ENCODE measurements at regions not wholly inside any gene's neighbourhood (a gene's known extent, or its start where the extent isn't known, plus 50 kb on each side); places are given as distances from the start of the nearest gene placed in this dataset.

DNA sequence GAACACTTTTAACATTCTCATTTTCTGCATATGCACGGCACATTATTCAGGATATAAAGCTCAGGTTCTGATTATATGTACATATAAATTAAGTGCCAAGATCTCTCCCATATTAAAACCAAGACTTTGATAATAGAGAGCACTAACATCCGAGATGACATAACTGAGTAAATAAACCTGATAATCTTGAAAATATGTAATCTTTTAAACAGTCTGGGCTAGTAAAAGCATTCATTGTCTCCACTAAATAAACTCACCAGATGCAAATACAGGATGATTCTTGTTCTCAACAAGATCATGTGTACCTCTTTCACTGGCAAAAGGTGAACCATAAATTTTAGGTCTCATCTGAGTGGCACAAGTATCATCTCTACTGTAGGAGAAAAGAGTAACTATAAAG is 942.2 kb downstream of the TRAM1L1 start:
- TF ChIP-seq, protein P1, sequence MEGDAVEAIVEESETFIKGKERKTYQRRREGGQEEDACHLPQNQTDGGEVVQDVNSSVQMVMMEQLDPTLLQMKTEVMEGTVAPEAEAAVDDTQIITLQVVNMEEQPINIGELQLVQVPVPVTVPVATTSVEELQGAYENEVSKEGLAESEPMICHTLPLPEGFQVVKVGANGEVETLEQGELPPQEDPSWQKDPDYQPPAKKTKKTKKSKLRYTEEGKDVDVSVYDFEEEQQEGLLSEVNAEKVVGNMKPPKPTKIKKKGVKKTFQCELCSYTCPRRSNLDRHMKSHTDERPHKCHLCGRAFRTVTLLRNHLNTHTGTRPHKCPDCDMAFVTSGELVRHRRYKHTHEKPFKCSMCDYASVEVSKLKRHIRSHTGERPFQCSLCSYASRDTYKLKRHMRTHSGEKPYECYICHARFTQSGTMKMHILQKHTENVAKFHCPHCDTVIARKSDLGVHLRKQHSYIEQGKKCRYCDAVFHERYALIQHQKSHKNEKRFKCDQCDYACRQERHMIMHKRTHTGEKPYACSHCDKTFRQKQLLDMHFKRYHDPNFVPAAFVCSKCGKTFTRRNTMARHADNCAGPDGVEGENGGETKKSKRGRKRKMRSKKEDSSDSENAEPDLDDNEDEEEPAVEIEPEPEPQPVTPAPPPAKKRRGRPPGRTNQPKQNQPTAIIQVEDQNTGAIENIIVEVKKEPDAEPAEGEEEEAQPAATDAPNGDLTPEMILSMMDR (IDR thresholded peaks at IDR 0.05), result no peak
- TF ChIP-seq POLR2A (IDR thresholded peaks at IDR 0.05), result no peak

Measured in lower leg skin (tissue), 3 donors.